Subcutaneous abdominal adipose tissue (tissue), 5 donors: ENCODE measurements at regions not wholly inside any gene's neighbourhood (a gene's known extent, or its start where the extent isn't known, plus 50 kb on each side); places are given as distances from the start of the nearest gene placed in this dataset.

Experiments
- H3K27ac ChIP-seq: one replicate; pipeline ENCODE4 v1.7.0; 2013; ENCODE audit warnings: low read depth, mild to moderate bottlenecking, inconsistent platforms, low read length, moderate library complexity
- H3K27me3 ChIP-seq, 5 donors: one replicate each; pipeline ENCODE4 v1.7.0; 2013; ENCODE audit warnings: low read length in 5 of 5, inconsistent platforms in 1 of 5; ENCODE audit not compliant: control insufficient read depth in 5 of 5, insufficient read depth in 4 of 5
- H3K36me3 ChIP-seq, 5 donors: one replicate each; pipeline ENCODE4 v1.7.0; 2013; ENCODE audit warnings: low read length in 5 of 5; ENCODE audit not compliant: control insufficient read depth in 5 of 5, insufficient read depth in 5 of 5
- H3K4me1 ChIP-seq, 5 donors: one replicate each; pipeline ENCODE4 v1.7.0; 2013; ENCODE audit warnings: low read length in 5 of 5, mild to moderate bottlenecking in 3 of 5, moderate library complexity in 1 of 5; ENCODE audit not compliant: control insufficient read depth in 5 of 5, insufficient read depth in 5 of 5
- H3K4me3 ChIP-seq, 5 donors: one replicate each; pipeline ENCODE4 v1.7.0; 2013; ENCODE audit warnings: low read length in 5 of 5, low read depth in 1 of 5
- H3K9ac ChIP-seq, 5 donors: one replicate each; pipeline ENCODE4 v1.7.0; 2013; ENCODE audit warnings: low read length in 5 of 5, mild to moderate bottlenecking in 4 of 5, moderate library complexity in 3 of 5
- H3K9me3 ChIP-seq, 5 donors: one replicate each; pipeline ENCODE4 v1.7.0; 2013; ENCODE audit warnings: low read length in 5 of 5; ENCODE audit not compliant: control insufficient read depth in 5 of 5
- donor health status: healthy.
- donor health status: healthy.
- donor health status: healthy.
- donor health status: healthy.
- donor health status: healthy.

DNA sequence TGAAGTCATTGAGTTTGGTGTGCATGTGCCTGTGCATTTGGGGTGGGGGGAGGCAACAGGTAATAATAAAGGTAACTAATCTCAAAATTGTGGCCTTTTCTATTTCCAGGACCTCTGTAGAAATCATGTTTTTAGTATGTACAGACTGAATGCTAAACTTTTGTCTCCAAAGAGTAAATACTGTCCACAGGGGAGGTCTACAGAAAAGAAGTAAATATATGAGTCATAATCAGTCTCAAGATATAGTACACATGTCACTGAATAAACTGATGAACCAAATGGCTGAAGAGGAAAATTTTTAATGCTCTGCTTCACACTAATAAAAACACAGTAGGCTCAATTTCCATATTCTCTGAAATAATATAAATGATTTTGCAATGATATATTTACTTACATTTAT lies 440.4 kb upstream of the ZFP42 start:
- Histone ChIP-seq H3K9ac (no peak overlapping the region), H3K9me3 (peaks cover 0 to 9% (median 5%) of the 10 kb centered on the region in 5 donors), H3K27me3 (no peaks in the 10 kb centered on the region), H3K4me3 (no peak overlapping the region), H3K36me3 (no peaks in the 10 kb centered on the region), H3K4me1 (no peaks in the 10 kb centered on the region), H3K27ac (no peak overlapping the region)

DNA sequence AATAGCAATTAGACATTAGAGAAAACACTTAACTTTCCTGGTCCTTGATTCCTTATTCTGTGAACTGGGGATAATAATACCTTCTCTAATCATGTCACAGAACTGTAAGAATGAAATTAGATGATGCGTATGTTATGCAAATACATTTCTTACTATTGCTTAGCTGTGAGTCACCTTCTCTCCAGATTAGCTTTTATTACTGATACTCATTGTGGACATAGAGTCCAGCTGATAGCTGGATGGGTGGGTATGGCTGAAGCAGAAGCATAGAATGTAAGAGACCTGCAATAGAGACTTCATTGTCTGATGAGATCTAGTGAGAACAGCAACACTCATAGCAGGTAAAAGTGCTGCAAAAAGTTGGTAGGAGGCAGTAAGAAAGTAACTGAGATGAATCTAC lies 437.2 kb upstream of the ZFP42 start:
- Histone ChIP-seq H3K9ac (no peak overlapping the region), H3K36me3 (no peaks in the 10 kb centered on the region), H3K9me3 (peaks cover 0 to 9% (median 5%) of the 10 kb centered on the region in 5 donors), H3K27ac (no peak overlapping the region), H3K27me3 (peaks cover 0 to 3% (median 0%) of the 10 kb centered on the region in 5 donors), H3K4me3 (no peak overlapping the region), H3K4me1 (no peaks in the 10 kb centered on the region)

DNA sequence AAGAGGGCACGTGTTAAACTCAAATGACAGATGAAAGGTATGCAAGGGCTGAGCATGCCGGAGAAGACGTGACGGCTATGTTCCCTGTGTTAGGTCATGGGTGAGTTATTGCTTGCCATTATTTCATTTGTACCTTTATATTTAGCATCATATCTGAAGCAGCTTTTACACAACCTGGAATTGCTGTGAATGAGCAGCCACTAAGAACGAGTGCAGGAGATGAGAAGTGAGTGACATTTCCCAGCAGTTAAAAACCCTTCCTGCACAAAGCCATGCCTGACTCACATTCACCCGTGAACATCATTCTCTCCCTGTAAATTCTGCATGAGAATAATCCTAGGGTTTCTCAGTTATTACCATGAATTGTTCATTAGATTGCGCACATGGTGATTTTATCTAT lies 433.2 kb upstream of the ZFP42 start:
- peaks cover 0 to 7% (median 3%) of the 10 kb centered on the region in 5 donors for H3K9me3 ChIP-seq
- no peaks in the 10 kb centered on the region for H3K36me3 ChIP-seq
- peaks cover 0 to 4% (median 0%) of the 10 kb centered on the region in 5 donors for H3K4me1 ChIP-seq
- H3K27ac ChIP-seq, result no peak overlapping the region
- no peak overlapping the region for H3K4me3 ChIP-seq
- peaks cover 0 to 3% (median 0%) of the 10 kb centered on the region in 5 donors for H3K27me3 ChIP-seq
- no peak overlapping the region for H3K9ac ChIP-seq

DNA sequence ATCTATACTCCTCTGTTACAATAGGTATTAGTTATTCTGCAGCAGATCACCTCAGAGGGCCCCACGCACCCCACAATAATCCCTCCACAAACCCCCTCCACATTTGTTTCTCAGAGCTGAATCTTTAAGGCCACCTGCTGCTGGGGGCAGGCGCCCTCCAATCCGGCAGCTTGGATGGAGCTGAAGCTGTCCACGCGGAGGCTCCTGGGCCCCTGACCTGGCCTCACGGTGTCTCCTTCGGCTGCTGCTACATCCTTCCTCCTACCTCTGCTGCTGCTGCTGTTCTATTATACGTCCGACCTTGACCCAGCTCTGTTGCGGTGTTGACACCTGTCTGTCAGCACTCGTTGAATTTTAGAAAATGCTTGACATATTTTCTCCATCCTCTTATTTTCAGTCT lies 430.2 kb upstream of the ZFP42 start:
- Histone ChIP-seq H3K4me3 (no peak overlapping the region), H3K4me1 (peaks cover 0 to 4% (median 0%) of the 10 kb centered on the region in 5 donors), H3K27ac (no peak overlapping the region), H3K36me3 (no peaks in the 10 kb centered on the region), H3K9me3 (no peaks in the 10 kb centered on the region), H3K9ac (no peak overlapping the region), H3K27me3 (peaks cover 0 to 3% (median 0%) of the 10 kb centered on the region in 5 donors)

DNA sequence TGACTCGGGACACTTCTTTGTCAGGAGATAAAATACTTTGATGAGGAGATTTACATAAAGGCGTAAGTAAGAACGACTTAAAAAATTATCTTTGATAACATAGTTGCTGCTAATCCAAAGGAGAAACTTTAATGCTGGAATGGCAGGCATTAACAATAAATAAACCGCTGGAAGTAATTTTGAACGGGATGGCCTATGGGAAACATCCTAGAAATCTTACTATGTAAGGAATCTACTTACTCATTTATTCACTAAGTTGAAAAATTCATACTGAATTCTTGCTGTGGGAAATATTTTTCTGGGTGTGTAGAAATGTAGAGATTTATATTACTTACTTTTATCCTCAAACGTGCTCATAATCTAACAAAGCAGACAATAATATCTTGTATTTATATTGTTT lies 425.7 kb upstream of the ZFP42 start:
- no peak overlapping the region for H3K4me3 ChIP-seq
- H3K27ac ChIP-seq, result no peak overlapping the region
- H3K27me3 ChIP-seq, result no peaks in the 10 kb centered on the region
- no peaks in the 10 kb centered on the region for H3K9me3 ChIP-seq
- no peak overlapping the region for H3K9ac ChIP-seq
- H3K4me1 ChIP-seq, result no peaks in the 10 kb centered on the region
- no peaks in the 10 kb centered on the region for H3K36me3 ChIP-seq

DNA sequence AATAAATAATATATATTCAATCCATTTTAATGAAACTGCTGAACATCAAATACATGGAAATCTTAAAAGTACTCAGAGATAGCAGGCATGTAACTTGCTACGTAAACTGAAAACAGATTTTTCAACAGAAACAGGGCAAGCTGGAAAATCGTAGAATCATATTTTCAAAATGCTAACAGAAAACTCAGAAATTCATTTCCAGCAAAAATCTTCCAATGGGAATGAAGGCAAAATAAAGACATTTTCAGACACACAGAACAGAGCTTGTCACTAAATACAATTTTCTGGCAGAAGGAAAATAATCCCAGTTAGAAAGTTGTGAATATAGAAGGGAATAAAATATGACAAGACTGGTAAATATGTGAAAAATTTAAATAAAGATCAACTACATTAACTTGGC lies 419.9 kb upstream of the ZFP42 start:
- H3K9ac ChIP-seq, result no peak overlapping the region
- H3K4me1 ChIP-seq, result no peaks in the 10 kb centered on the region
- no peak overlapping the region for H3K4me3 ChIP-seq
- H3K9me3 ChIP-seq, result no peaks in the 10 kb centered on the region
- H3K27ac ChIP-seq, result no peak overlapping the region
- no peaks in the 10 kb centered on the region for H3K36me3 ChIP-seq
- peaks cover 0 to 2% (median 0%) of the 10 kb centered on the region in 5 donors for H3K27me3 ChIP-seq

DNA sequence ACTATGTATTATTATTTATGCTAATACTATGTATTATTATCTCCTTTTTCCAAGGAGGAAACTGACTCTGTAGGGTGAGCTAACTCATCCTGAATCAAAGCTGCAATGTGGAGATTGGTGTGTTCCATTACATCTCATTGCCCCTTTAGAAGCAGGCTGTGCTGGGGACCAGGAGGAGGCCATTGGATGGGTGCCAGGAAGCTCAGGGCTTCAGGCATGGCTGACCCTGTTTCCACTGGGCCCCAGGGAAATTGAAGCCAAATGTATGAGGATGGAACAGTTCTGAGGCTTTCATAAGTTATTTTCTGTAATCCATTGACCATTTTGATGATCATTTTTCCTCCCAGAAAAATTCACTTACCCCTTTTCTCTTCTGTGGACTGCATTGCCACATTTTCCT lies 418.8 kb upstream of the ZFP42 start:
- Histone ChIP-seq H3K4me1 (no peaks in the 10 kb centered on the region), H3K36me3 (no peaks in the 10 kb centered on the region), H3K4me3 (no peak overlapping the region), H3K27ac (no peak overlapping the region), H3K27me3 (peaks cover 0 to 2% (median 0%) of the 10 kb centered on the region in 5 donors), H3K9me3 (peaks cover 0 to 3% (median 0%) of the 10 kb centered on the region in 5 donors), H3K9ac (no peak overlapping the region)

DNA sequence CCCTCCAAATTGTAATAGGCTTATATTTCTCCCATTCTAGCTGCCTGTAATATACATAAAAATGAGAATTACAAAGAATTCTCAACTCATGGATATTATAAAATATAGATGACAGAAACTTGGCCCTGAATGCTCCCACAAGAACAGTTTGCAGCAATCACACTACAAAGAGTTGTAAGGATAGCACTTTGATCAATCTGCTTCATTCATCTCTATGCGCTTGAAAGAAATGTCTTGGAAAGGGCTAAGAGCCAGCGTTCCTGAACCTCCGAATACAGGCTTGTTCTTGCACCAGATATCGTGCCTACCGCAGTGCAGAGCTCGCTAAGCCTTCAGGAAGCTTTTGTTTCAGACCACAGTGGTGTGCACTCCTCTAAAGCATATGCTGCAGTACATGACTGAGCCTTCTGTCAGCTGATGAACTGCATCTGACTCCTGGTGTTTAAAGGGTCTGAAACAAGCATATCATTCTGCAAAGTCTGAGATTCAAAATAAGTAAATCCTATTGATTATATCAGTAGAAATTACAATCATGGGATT lies 417.6 kb upstream of the ZFP42 start:
- Histone ChIP-seq H3K27me3 (peaks cover 0 to 2% (median 0%) of the 10 kb centered on the region in 5 donors), H3K36me3 (no peaks in the 10 kb centered on the region), H3K9me3 (peaks cover 0 to 3% (median 0%) of the 10 kb centered on the region in 5 donors), H3K9ac (no peak overlapping the region), H3K4me3 (no peak overlapping the region), H3K4me1 (no peaks in the 10 kb centered on the region), H3K27ac (no peak overlapping the region)

DNA sequence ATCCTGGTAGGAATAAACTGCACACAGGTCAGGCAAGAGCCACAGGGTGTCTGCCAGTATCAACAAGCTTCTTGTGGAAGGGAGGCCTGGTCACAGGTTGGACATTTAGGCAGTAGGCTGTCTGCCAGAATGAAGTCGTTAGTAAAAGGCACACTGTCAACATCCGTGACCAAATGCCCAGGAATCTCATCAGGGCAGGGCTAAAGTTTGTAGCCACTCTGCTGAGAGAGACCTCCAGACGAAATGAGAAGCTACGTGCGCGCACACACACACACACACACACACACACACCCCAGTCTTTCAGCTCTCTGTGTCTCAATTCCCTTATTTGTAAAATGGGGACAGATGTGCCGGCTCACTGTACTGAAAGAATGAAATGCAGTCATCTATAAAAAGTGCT lies 408.7 kb upstream of the ZFP42 start:
- Histone ChIP-seq H3K9ac (no peak overlapping the region), H3K27me3 (no peaks in the 10 kb centered on the region), H3K9me3 (no peaks in the 10 kb centered on the region), H3K4me3 (no peak overlapping the region), H3K36me3 (no peaks in the 10 kb centered on the region), H3K27ac (no peak overlapping the region), H3K4me1 (no peaks in the 10 kb centered on the region)

DNA sequence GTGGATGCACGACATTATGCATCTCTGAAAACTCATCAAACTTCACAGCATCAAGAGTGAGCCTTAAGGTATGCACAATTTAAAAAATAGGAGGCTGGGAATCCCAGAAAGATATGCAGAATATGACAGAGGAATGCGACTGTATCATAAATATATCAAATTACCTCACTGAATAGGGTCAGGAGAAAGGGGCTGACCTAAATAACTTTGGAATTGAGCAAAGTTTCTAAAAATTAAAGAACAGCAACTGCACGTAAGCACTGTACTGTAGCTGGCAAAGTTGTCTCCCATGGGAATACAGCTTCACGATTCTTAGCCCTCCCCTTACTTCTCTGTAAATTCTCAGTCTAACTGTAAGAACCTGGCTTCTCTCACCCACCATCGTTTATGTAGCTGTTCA lies 397.4 kb upstream of the ZFP42 start:
- Histone ChIP-seq H3K4me1 (peaks cover 0 to 14% (median 8%) of the 10 kb centered on the region in 5 donors), H3K27ac (no peak overlapping the region), H3K27me3 (no peaks in the 10 kb centered on the region), H3K9me3 (no peaks in the 10 kb centered on the region), H3K36me3 (no peaks in the 10 kb centered on the region), H3K9ac (no peak overlapping the region), H3K4me3 (no peak overlapping the region)
